ENCODE measurements at regions not wholly inside any gene's neighbourhood (a gene's known extent, or its start where the extent isn't known, plus 50 kb on each side); places are given as distances from the start of the nearest gene placed in this dataset.
"Not testable (repeated sequence)": the region's sequence is repeated elsewhere in the genome, so short reads cannot be mapped to it uniquely, and the experiment has no call there.

- H3K4me3 ChIP-seq (ENCODE audit: low read length) = no peak overlapping the region
- TF ChIP-seq CTCF (IDR thresholded peaks at IDR 0.05; ENCODE audit: insufficient read depth, low read depth, low read length, missing control alignments) = no peak
- DNase-seq (ENCODE audit: low read depth) = no peak
Observed at GRCh38 chr6:56725254-56725653, 82.6 kb upstream of the DST start.

DNA sequence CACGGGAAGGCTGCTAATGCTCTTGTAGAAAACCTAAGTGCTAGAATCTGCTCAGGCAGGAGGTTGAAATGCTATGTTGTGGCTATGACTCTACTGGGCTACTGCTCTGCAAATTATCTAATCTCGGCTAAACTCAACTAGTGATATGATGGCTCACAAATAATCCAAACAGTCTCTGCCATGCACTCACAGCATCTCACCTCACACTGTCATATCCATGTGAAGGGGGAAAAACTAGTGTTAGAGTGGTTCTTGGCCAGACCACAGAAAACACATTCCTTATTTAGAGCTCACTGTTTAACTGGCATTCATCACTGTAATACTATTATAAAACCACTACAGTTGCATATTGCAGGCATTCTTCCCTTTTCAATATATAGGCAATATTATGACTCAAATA lies 81.8 kb upstream of the DST start:
- no peak for DNase-seq (ENCODE audit: low read depth)
- TF ChIP-seq CTCF (IDR thresholded peaks at IDR 0.05; ENCODE audit: insufficient read depth, low read depth, low read length, missing control alignments) = no peak
- H3K4me3 ChIP-seq (ENCODE audit: low read length) = no peak overlapping the region

DNA sequence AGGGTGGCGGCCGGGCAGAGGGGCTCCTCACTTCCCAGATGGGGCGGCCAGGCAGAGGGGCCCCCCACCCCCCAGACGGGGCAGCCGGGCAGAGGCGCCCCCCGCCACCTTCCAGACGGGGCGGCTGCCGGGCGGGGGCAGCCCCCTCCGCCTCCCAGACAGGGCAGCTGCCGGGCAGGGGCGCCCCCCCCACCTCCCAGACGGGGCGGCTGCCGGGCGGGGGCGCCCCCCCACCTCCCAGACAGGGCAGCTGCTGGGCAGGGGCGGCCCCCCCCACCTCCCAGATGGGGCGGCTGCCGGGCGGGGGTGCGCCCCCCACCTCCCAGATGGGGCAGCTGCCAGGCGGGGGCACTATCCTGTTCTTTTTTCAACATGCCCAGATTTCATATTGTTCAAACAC lies 78.2 kb upstream of the DST start:
- TF ChIP-seq CTCF (IDR thresholded peaks at IDR 0.05; ENCODE audit: insufficient read depth, low read depth, low read length, missing control alignments) = no peak
- DNase-seq (ENCODE audit: low read depth) = no peak
- no peak overlapping the region for H3K4me3 ChIP-seq (ENCODE audit: low read length)

DNA sequence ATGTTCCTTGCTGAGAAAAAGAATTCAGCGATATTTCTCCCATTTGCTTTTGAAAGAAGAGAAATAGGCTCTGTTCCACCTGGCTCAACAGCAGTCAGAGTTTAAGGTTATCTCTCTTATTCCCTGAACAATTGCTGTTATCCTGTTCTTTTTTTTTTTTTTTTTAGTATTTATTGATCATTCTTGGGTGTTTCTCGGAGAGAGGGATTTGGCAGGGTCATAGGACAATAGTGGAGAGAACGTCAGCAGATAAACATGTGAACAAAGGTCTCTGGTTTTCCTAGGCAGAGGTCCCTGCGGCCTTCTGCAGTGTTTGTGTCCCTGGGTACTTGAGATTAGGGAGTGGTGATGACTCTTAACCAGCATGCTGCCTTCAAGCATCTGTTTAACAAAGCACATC lies 77.5 kb upstream of the DST start:
- not testable (repeated sequence) for H3K4me3 ChIP-seq (ENCODE audit: low read length); DNase-seq (ENCODE audit: low read depth)

GRCh38 chr6:56719315-56720058 lies 76.8 kb upstream of the DST start:
- not testable (repeated sequence) for DNase-seq (ENCODE audit: low read depth); H3K4me3 ChIP-seq (ENCODE audit: low read length)

GRCh38 chr6:56718236-56718635 lies 75.5 kb upstream of the DST start:
- no peak for TF ChIP-seq CTCF (IDR thresholded peaks at IDR 0.05; ENCODE audit: insufficient read depth, low read depth, low read length, missing control alignments)
- DNase-seq (ENCODE audit: low read depth) = peak; percentile 74
- no peak overlapping the region for H3K4me3 ChIP-seq (ENCODE audit: low read length)

DNA sequence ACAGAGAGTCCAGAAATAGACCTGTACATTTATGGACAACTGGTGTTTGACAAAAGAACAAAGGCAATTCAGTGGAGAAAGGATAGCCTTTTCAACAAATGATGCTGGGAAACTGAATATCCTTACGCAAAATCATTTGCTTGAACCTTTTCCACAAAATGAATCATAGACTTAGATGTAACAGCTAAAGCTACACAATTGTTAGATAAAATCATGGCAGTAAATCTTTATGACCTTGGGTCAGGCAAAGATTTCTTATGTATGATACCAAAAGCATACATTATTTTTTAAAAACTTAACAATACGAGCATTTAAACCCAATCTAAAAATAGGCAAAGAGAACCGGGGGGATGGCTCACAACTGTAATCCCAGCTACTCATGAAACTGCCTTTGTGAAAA lies 73.5 kb upstream of the DST start:
- no peak for TF ChIP-seq CTCF (IDR thresholded peaks at IDR 0.05; ENCODE audit: insufficient read depth, low read depth, low read length, missing control alignments)
- no peak overlapping the region for H3K4me3 ChIP-seq (ENCODE audit: low read length)
- DNase-seq (ENCODE audit: low read depth) = no peak

- no peak overlapping the region for H3K4me3 ChIP-seq (ENCODE audit: low read length)
- TF ChIP-seq CTCF (IDR thresholded peaks at IDR 0.05; ENCODE audit: insufficient read depth, low read depth, low read length, missing control alignments) = no peak
- DNase-seq (ENCODE audit: low read depth) = no peak
Observed at GRCh38 chr6:56715741-56716140, 73.1 kb upstream of the DST start.
